ENCODE measurements at regions not wholly inside any gene's neighbourhood (a gene's known extent, or its start where the extent isn't known, plus 50 kb on each side); places are given as distances from the start of the nearest gene placed in this dataset.
"Not testable (repeated sequence)": the region's sequence is repeated elsewhere in the genome, so short reads cannot be mapped to it uniquely, and the experiment has no call there.

GRCh38 chr4:133267506-133267905 lies 118.4 kb downstream of the PCDH10 start:
- peaks cover 22% of the 10 kb centered on the region for H3K4me1 ChIP-seq (ENCODE audit: insufficient read depth, low read length)
- peak overlapping the region; percentile 66; the same call in 1 of the 2 replicates for H3K9ac ChIP-seq (ENCODE audit: low read depth, low read length)
- not testable (repeated sequence) for H3K9me3 ChIP-seq (ENCODE audit: control insufficient read depth, insufficient read depth, low read length); H3K36me3 ChIP-seq (ENCODE audit: insufficient read depth, low read length)

- H3K4me1 ChIP-seq (ENCODE audit: insufficient read depth, low read length) = peaks cover 27% of the 10 kb centered on the region
These were observed 117.9 kb downstream of the PCDH10 start for GRCh38 chr4:133266966-133267365.

GRCh38 chr4:133264251-133264650 lies 115.2 kb downstream of the PCDH10 start:
- H3K36me3 ChIP-seq (ENCODE audit: insufficient read depth, low read length); H3K9me3 ChIP-seq (ENCODE audit: control insufficient read depth, insufficient read depth, low read length); H3K9ac ChIP-seq (ENCODE audit: low read depth, low read length): not testable (repeated sequence)
- H3K4me1 ChIP-seq (ENCODE audit: insufficient read depth, low read length) = peaks cover 33% of the 10 kb centered on the region

More at GRCh38 chr4:133266966-133267365, 117.9 kb downstream of the PCDH10 start:
- H3K36me3 ChIP-seq (ENCODE audit: insufficient read depth, low read length); H3K9me3 ChIP-seq (ENCODE audit: control insufficient read depth, insufficient read depth, low read length): not testable (repeated sequence)
- peak overlapping the region; percentile 66; the same call in 1 of the 2 replicates for H3K9ac ChIP-seq (ENCODE audit: low read depth, low read length)

GRCh38 chr4:133263104-133263503 lies 114.0 kb downstream of the PCDH10 start:
- H3K4me1 ChIP-seq (ENCODE audit: insufficient read depth, low read length) = peaks cover 36% of the 10 kb centered on the region
- peak overlapping the region; percentile 56; the same call in 1 of the 2 replicates for H3K9ac ChIP-seq (ENCODE audit: low read depth, low read length)
- H3K36me3 ChIP-seq (ENCODE audit: insufficient read depth, low read length) = no peaks in the 10 kb centered on the region
- H3K9me3 ChIP-seq (ENCODE audit: control insufficient read depth, insufficient read depth, low read length) = no peaks in the 10 kb centered on the region

GRCh38 chr4:133247861-133248260 lies 98.8 kb downstream of the PCDH10 start:
- H3K36me3 ChIP-seq (ENCODE audit: insufficient read depth, low read length) = no peaks in the 10 kb centered on the region
- H3K9ac ChIP-seq (ENCODE audit: low read depth, low read length) = no peak overlapping the region
- H3K4me1 ChIP-seq (ENCODE audit: insufficient read depth, low read length) = peaks cover 4% of the 10 kb centered on the region; the same call in 1 of the 2 replicates
- H3K9me3 ChIP-seq (ENCODE audit: control insufficient read depth, insufficient read depth, low read length) = no peaks in the 10 kb centered on the region

- H3K9me3 ChIP-seq (ENCODE audit: control insufficient read depth, insufficient read depth, low read length) = no peaks in the 10 kb centered on the region
- no peaks in the 10 kb centered on the region for H3K36me3 ChIP-seq (ENCODE audit: insufficient read depth, low read length)
- no peak overlapping the region for H3K9ac ChIP-seq (ENCODE audit: low read depth, low read length)
- H3K4me1 ChIP-seq (ENCODE audit: insufficient read depth, low read length) = peaks cover 4% of the 10 kb centered on the region; the same call in 1 of the 2 replicates
These were observed 96.1 kb downstream of the PCDH10 start for GRCh38 chr4:133245226-133245625.
